ENCODE measurements at regions not wholly inside any gene's neighbourhood (a gene's known extent, or its start where the extent isn't known, plus 50 kb on each side); places are given as distances from the start of the nearest gene placed in this dataset.

DNA sequence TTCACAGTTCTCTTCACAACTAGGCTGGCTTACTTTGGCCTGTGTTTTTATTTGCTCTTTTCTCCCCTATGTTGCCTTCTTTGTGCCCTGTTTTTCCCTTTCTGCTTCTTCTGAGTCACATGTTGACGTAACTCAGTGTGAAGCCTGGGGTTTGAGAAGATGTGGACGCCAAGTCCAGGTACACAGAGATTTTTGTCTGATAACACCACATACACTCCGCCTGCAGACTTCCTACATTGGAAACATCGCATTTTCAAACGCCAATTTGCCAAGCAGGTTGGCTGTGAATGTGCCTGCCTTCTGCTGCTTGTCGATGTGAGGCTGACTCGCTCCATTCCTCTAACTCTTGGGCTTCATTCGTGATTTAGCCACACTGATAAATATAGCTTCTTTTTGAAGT is 62.6 kb upstream of the FN1 start:
- DNase-seq (ENCODE audit: low spot score): no peak

DNA sequence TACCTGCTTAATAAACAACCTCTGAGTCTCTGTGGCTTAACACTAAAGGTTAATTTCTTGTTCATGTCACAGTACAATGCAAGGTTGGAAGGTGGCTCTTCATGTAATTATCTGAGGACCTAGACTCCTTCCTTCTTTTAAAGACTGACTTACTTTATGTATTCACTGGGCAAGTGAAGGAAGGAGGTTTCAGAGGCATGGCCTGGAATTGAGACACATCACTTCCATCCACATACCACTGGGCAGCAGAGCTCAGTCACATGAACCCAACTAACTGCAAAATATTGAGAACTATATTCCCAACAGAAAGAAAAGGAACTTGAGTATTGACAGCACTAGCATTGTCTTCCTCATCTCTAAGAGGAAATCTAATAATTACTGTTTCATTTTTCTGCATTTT is 57.5 kb upstream of the FN1 start:
- no peak for DNase-seq (ENCODE audit: low spot score)

DNA sequence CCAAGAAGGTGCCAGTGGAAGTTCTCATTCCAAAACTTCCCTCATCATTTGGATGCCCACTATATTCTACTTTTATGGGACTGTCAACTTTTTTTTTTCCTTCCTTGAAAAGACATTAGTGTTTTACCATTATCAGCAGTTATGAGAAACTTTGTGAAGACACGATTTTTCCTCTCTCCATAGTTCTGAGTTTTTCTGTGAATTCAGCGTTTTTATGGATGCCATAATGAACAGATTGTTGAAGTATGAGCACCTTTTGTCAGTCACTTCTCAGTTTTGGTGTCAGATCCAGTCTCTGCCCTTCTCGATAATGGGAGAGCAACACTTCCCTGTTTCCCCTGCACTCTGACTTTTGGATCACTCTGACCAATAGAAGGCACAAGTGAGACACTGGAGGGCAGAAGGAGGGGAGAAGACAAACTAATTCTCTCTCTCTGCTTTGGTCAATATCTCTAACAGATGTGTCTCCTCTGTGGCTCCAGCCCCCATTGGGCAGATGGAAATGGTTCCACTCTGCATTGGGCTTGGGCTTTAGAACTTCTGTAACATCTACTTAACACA is 53.5 kb upstream of the FN1 start:
- DNase-seq (ENCODE audit: low spot score): no peak

DNA sequence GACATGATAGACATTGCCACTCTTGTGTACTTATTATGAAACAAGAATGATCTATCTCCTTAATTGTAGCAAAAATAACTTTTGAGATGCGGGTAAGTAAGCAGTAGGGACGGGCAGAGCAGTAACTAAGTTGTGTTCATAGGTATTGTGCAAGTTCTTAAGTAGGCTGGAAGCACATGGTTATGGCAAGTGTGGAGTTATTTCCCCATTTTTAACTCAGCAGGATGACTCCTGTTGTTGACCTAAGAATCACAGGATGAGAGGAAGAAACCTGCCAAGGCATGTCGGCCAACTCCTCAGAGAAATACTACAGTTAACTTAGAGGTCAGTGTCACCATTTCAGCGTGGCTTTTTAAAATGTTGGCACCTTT is 51.1 kb upstream of the FN1 start:
- DNase-seq (ENCODE audit: low spot score): no peak

DNA sequence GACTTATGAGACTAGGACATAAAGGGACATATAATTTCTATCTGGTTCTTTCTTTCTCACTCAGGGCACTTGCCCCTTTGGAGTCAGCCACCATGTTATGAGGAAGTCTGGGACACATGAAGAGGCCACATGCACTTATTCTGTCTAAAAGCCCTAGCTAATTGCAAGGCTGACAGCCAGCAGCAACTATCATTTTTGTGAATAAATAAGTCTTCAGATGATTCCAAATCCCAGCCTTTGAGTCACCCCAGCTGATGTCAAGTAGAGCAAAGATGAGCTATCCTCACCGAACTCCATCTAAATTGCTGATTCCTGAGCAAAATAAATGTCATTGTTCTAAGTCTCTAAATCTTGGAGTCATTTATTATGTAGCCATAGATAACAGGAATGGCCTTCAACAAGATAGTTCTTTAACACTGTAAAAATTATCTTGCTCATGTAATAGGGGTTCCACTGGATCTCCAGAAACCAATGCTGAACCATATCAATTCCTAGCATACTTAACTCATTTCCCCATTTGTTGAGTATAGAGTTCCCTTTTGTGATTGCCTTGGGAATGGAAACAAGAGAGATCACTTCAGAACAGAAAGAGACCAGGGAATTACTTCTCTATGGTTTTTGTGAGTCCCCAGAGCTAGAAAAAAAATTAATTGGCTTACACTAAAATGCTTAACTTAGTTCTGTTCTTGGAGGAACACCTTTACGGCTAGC is 50.6 kb upstream of the FN1 start:
- no peak for DNase-seq (ENCODE audit: low spot score)
